HepG2 (cell line): ENCODE measurements at regions not wholly inside any gene's neighbourhood (a gene's known extent, or its start where the extent isn't known, plus 50 kb on each side); places are given as distances from the start of the nearest gene placed in this dataset.

Source experiments
- DNMT3B ChIP-seq: conservative IDR thresholded peaks from 2 replicates; pipeline ENCODE4 v1.6.1; 2016; ENCODE audit warnings: missing biosample characterization, control low read depth
- ETS1 ChIP-seq: sonication (generic); formaldehyde crosslinking; IDR thresholded peaks from 2 replicates; pipeline ENCODE4 v1.4.0; 2020; ENCODE audit warnings: missing genetic modification reagents
- HMG20B ChIP-seq: conservative IDR thresholded peaks from 2 replicates; pipeline ENCODE4 v1.6.1; 2016; ENCODE audit warnings: missing genetic modification reagents, missing compliant biosample characterization
- IKZF1 ChIP-seq: fragments of 450-650 bp; IDR thresholded peaks from 2 replicates; pipeline ENCODE4 v1.7.1; 2016
- NFYB ChIP-seq: sonication (generic); formaldehyde crosslinking; IDR thresholded peaks from 2 replicates; pipeline ENCODE4 v1.4.0; 2020; ENCODE audit warnings: missing genetic modification reagents
- SKI ChIP-seq: fragments of 450-650 bp; IDR thresholded peaks from one replicate; pipeline ENCODE4 v1.6.1; 2018; ENCODE audit warnings: mild to moderate bottlenecking; ENCODE audit not compliant: partially characterized antibody
- TEAD2 ChIP-seq: sonication (generic); formaldehyde crosslinking; IDR thresholded peaks from 2 replicates; pipeline ENCODE4 v1.9.0; 2021; ENCODE audit warnings: missing genetic modification reagents
- THRA ChIP-seq: sonication (generic); formaldehyde crosslinking; IDR thresholded peaks from 2 replicates; pipeline ENCODE4 v1.4.0; 2020; ENCODE audit warnings: missing genetic modification reagents, borderline replicate concordance
- ZBED4 ChIP-seq: sonication (generic); formaldehyde crosslinking; IDR thresholded peaks from 2 replicates; pipeline ENCODE4 v1.4.0; 2020; ENCODE audit warnings: missing genetic modification reagents, borderline replicate concordance
- ZBTB40 ChIP-seq, 2 experiments: fragments of 450-650 bp in 1 of 2; sonication (generic) in 1 of 2; formaldehyde crosslinking in 1 of 2; IDR thresholded peaks; 2 replicates each; pipeline versions ENCODE4 v1.6.1 to v1.8.0; 2016 to 2022; ENCODE audit warnings: antibody characterized with exemption in 1 of 2, mild to moderate bottlenecking in 1 of 2, missing genetic modification reagents in 1 of 2
- ZKSCAN5 ChIP-seq: sonication (generic); formaldehyde crosslinking; IDR thresholded peaks from 2 replicates; pipeline ENCODE4 v1.5.1; 2020; ENCODE audit warnings: mild to moderate bottlenecking, missing genetic modification reagents
- ZNF430 ChIP-seq: sonication (generic); formaldehyde crosslinking; IDR thresholded peaks from 2 replicates; pipeline ENCODE4 v1.9.0; 2021; ENCODE audit warnings: mild to moderate bottlenecking, missing genetic modification reagents

GRCh38 chr1:90850898-90851710 is 134.0 kb upstream of the BARHL2 start (continued):
- TF ChIP-seq ZBTB40 (IDR thresholded peaks at IDR 0.05): no peak
- peak; percentile 54; the same call in 1 of the 2 replicates for TF ChIP-seq ZBTB40 (CRISPR knock-in tag; IDR thresholded peaks at IDR 0.05)
- TF ChIP-seq ZBED4 (CRISPR knock-in tag): no peak
- no peak for TF ChIP-seq HMG20B (CRISPR knock-in tag)
- TF ChIP-seq THRA: 0 out of 2 replicates have a peak, but pooled peaks have one; percentile 7
- no peak for TF ChIP-seq IKZF1
- peak; percentile 75; the same call in 1 of the 2 replicates for TF ChIP-seq ETS1 (CRISPR knock-in tag)
- no peak for TF ChIP-seq NFYB (CRISPR knock-in tag)
- TF ChIP-seq ZNF430 (CRISPR knock-in tag): peak; percentile 45; the same call in 1 of the 2 replicates
- TF ChIP-seq SKI: no peak
- no peak for TF ChIP-seq ZKSCAN5 (CRISPR knock-in tag)
- no peak for TF ChIP-seq TEAD2 (CRISPR knock-in tag)
- no peak for TF ChIP-seq DNMT3B
